ENCODE measurements at regions not wholly inside any gene's neighbourhood (a gene's known extent, or its start where the extent isn't known, plus 50 kb on each side); places are given as distances from the start of the nearest gene placed in this dataset.
"Not testable (repeated sequence)": the region's sequence is repeated elsewhere in the genome, so short reads cannot be mapped to it uniquely, and the experiment has no call there.

GRCh38 chr9:84077816-84078215, 97.2 kb downstream of the RMI1 start:
- not testable (repeated sequence) for TF ChIP-seq SUZ12 (IDR thresholded peaks at IDR 0.05; ENCODE audit: extremely low read depth, insufficient read depth, insufficient read length); ZNF274 (IDR thresholded peaks at IDR 0.05; ENCODE audit: low read depth, low read length); YY1 (IDR thresholded peaks at IDR 0.05; ENCODE audit: insufficient read depth, insufficient read length)
